ENCODE measurements at regions not wholly inside any gene's neighbourhood (a gene's known extent, or its start where the extent isn't known, plus 50 kb on each side); places are given as distances from the start of the nearest gene placed in this dataset.
"Not testable (repeated sequence)": the region's sequence is repeated elsewhere in the genome, so short reads cannot be mapped to it uniquely, and the experiment has no call there.

DNA sequence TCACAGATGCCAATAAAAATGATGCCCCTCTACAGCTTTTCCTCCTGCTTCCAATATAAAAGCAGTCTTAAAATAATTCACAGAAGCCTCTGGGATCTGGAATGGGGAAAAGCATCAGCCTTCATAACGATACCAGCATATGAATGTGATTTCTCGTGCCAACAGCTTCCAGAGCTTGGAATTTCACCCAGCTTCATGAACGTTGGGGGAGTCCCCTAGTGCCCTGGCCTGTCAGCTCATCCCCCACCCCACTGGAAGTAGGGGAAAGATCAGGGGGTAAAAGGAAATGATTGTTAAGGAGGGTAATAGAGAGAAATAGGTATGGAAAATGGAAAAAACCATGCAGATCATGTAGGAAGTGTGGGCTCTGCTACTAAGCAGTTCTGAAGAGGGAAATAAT lies 253.6 kb downstream of the INHBA start:
- Mint-ChIP-seq H3K4me3 (no peak overlapping the region), H3K27me3 (peaks cover 2% of the 10 kb centered on the region), H3K27ac (no peak overlapping the region), H3K36me3 (peaks cover 2% of the 10 kb centered on the region), H3K4me1 (peaks cover 0 to 1% (median 0%) of the 10 kb centered on the region in 3 donors), H3K9me3 (no peaks in the 10 kb centered on the region)

DNA sequence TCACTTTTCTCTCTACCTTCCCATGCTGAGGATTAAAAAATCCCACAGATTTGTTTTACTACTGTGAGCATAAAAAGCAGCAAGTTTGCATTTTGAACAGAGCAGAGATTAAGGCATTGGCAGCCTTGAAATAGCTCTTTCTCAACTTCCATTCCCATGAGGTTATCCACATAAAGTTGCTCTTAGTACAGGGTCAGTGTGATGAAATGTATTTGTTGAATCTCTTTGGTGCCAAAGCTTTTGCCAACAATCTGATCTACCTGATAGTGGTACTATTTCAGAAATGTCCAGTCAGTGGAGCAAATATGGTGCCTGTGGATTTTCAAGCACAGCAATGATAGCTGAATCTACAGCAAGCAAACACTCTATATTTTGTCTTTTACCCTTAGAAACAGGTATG lies 254.8 kb downstream of the INHBA start:
- Mint-ChIP-seq H3K4me3 (no peak overlapping the region), H3K9me3 (no peaks in the 10 kb centered on the region), H3K27ac (no peak overlapping the region), H3K4me1 (peaks cover 0 to 1% (median 0%) of the 10 kb centered on the region in 3 donors), H3K36me3 (peaks cover 2% of the 10 kb centered on the region), H3K27me3 (no peaks in the 10 kb centered on the region)

DNA sequence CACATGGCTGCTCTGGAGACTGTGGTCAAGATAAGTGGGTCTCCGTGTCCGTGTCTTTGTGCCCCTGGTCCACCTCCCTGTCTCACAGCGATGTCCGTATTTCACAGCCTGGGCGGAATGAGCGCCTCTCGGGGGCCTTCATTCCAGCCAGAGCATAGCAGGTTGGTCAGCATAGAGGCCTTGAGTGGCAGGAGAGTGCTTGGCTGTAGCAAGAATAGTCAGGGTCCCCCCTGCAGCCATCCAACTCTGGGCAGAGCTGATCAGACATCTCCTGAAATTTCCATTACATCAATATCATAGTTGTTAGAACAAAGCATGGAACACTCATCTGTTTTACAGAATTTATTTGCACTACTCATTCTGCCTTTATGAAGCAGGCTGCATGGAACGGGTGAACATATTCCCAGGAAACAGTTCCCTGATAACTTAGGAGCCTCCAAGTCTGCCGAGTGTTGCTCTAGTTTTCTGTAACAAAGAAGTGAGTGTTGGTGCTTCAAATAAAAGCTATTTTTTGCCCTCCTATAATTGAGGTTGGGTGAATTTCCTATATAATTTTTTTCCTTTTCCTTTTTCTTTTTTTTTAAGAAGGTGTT lies 255.3 kb downstream of the INHBA start:
- Mint-ChIP-seq H3K4me1 (peaks cover 0 to 1% (median 0%) of the 10 kb centered on the region in 3 donors), H3K9me3 (no peaks in the 10 kb centered on the region), H3K36me3 (peaks cover 2% of the 10 kb centered on the region), H3K27ac (no peak overlapping the region), H3K4me3 (no peak overlapping the region), H3K27me3 (no peaks in the 10 kb centered on the region)

GRCh38 chr7:41446606-41447449 lies 256.1 kb downstream of the INHBA start:
- Mint-ChIP-seq H3K27ac (no peak overlapping the region), H3K36me3 (no peaks in the 10 kb centered on the region), H3K4me1 (peaks cover 0 to 1% (median 0%) of the 10 kb centered on the region in 3 donors), H3K9me3 (no peaks in the 10 kb centered on the region), H3K27me3 (no peaks in the 10 kb centered on the region), H3K4me3 (no peak overlapping the region)

- H3K9me3 Mint-ChIP-seq, result no peaks in the 10 kb centered on the region
- H3K27me3 Mint-ChIP-seq, result peaks cover 2% of the 10 kb centered on the region
- no peak overlapping the region for H3K4me3 Mint-ChIP-seq
- H3K36me3 Mint-ChIP-seq, result no peaks in the 10 kb centered on the region
- peaks cover 0 to 1% (median 0%) of the 10 kb centered on the region in 3 donors for H3K4me1 Mint-ChIP-seq
- no peak overlapping the region for H3K27ac Mint-ChIP-seq
Measured at GRCh38 chr7:41445946-41446345, 256.9 kb downstream of the INHBA start.

- H3K27ac Mint-ChIP-seq, result no peak overlapping the region
- no peaks in the 10 kb centered on the region for H3K9me3 Mint-ChIP-seq
- H3K4me1 Mint-ChIP-seq, result peaks cover 0 to 1% (median 0%) of the 10 kb centered on the region in 3 donors
- H3K27me3 Mint-ChIP-seq, result peaks cover 2% of the 10 kb centered on the region
- no peak overlapping the region for H3K4me3 Mint-ChIP-seq
- H3K36me3 Mint-ChIP-seq, result no peaks in the 10 kb centered on the region
Measured at GRCh38 chr7:41445432-41445831, 257.5 kb downstream of the INHBA start.

DNA sequence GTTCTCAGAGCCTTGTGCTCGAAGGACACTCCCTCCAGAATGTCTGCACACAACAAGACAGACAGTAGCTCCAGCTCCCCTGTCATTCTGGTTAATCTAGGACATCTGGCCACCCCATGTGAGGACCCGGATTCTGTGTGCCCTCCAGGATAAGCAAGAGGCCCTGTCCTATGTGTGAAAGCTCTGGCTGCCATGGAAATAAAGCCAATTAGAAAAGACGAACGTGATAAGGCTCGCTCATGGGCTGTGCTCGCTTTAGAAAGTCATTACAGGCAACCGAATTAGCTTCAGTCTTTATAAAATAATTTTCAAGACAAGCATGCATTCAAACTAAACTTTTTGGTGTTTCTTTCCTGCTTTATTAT lies 263.4 kb downstream of the INHBA start:
- peaks cover 2% of the 10 kb centered on the region for H3K27me3 Mint-ChIP-seq
- H3K36me3 Mint-ChIP-seq, result no peaks in the 10 kb centered on the region
- H3K4me1 Mint-ChIP-seq, result no peaks in the 10 kb centered on the region
- no peak overlapping the region for H3K4me3 Mint-ChIP-seq
- H3K27ac Mint-ChIP-seq, result no peak overlapping the region
- H3K9me3 Mint-ChIP-seq, result peaks cover 0 to 6% (median 2%) of the 10 kb centered on the region in 3 donors

DNA sequence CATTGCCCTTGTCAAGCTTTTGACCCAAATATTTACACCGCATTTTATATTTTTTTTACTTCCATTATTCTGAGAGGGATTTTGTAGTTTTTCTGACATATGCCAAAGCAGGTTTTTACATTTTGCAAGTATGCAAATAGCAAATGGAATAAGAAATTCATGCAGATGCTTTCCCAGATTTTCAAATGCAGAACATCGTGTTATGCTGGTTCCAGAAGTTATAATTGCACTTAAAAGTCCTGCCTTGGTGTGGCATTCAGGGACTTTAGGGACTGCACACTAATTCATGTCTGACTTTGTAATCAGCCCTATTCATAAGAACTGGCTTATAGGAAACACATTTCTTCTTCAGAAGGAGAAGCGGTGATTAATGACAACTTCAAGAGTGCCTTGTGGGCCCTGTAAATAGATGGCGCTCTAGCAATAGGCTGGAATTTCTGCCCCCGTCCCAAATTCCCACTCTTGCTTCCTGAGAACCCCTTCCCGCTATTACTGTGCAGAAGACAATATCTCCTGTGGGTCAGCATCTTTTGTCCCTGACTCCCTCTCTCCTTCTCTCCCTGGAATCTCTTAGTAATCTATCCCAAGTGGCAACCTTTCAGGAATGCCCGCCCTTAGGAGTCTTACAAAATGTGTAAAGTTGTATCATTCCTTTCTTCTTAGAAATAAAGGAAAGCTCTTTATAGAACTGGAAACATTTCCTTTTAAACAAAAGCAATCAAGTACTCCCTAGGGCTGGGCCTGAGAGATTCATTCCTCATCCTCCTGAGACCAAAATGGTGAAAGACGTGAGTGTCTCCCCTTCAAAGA lies 264.0 kb downstream of the INHBA start:
- Mint-ChIP-seq H3K27ac (no peak overlapping the region), H3K36me3 (no peaks in the 10 kb centered on the region), H3K27me3 (peaks cover 2% of the 10 kb centered on the region), H3K4me1 (no peaks in the 10 kb centered on the region), H3K4me3 (no peak overlapping the region), H3K9me3 (peaks cover 0 to 6% (median 2%) of the 10 kb centered on the region in 3 donors)

DNA sequence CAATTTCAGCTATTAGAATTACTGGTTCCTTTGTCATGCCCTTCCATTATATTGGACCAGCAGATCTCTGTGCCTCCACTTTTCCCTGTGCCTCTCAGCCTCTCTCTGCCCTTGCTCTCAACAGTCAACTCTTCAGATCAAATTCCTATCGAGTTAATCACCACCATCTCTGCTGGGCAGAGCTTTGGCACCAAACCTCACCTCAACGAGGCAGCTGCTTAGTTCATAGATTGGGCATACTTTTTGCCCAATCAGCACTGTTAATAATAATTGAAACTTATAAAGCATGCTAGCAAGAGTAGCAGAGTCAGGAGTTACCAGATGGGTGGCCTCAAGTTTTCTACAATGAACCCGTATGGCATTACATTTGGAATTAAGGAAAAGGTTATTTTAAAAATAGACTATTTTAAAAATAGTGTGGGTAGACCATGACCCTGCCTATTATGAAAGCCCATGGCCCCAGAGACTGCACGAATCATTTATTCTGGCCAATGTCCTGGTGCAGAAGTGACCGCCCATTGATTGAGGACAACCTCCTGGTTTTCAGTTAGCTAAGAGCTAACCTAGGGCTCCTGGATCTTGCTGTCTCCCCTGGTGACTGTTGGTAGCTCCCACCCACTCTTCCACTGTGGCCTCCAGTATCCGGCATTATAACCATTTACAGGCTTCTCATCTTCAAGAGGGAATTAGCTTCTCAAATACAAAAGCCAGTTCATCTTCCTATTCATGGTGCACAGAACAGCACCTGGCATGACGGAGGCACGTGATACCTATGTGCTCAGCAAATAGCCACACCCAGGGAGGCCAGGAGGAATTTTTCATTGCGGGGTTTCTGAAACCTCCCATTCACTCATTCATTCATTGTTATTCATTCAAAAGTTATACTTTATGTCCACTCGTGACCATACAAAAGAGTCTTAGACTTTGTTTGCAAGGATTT lies 265.4 kb downstream of the INHBA start:
- peak overlapping the region in 1 of 3 donors; percentile 53 for H3K27ac Mint-ChIP-seq
- H3K27me3 Mint-ChIP-seq, result peaks cover 2% of the 10 kb centered on the region
- no peak overlapping the region for H3K4me3 Mint-ChIP-seq
- no peaks in the 10 kb centered on the region for H3K4me1 Mint-ChIP-seq
- no peaks in the 10 kb centered on the region for H3K36me3 Mint-ChIP-seq
- peaks cover 0 to 6% (median 2%) of the 10 kb centered on the region in 3 donors for H3K9me3 Mint-ChIP-seq

DNA sequence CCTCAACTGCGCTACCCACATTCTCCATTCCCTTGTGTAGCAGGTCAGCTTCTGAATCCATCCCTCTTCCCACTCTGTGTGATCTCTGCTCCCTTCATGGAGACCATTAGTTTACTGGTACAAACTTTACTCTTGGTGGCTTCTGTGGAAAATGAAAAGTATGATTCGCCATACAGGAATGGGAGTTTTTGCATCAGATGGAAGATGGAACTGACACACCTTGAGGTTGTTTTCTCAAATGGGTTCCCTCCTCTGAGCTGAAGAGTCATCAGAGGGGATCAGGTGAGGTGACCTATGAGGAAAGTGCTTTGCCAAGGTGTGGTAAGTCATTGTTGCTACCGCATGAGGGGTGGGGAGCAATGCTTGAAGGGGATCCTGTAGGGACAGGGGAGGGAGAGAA lies 266.8 kb downstream of the INHBA start:
- H3K27ac Mint-ChIP-seq, result peak overlapping the region in 1 of 3 donors; percentile 14
- no peaks in the 10 kb centered on the region for H3K4me1 Mint-ChIP-seq

GRCh38 chr7:41435020-41435419 lies 267.9 kb downstream of the INHBA start:
- H3K36me3 Mint-ChIP-seq, H3K4me3 Mint-ChIP-seq, H3K27ac Mint-ChIP-seq, H3K4me1 Mint-ChIP-seq, H3K27me3 Mint-ChIP-seq, H3K9me3 Mint-ChIP-seq: not testable (repeated sequence)

More for the DNA sequence above, 266.8 kb downstream of the INHBA start:
- H3K36me3 Mint-ChIP-seq, result no peaks in the 10 kb centered on the region
- H3K4me3 Mint-ChIP-seq, result no peak overlapping the region
- H3K27me3 Mint-ChIP-seq, result peaks cover 2% of the 10 kb centered on the region
- peaks cover 2 to 6% (median 4%) of the 10 kb centered on the region in 3 donors for H3K9me3 Mint-ChIP-seq

GRCh38 chr7:41431671-41432070 lies 271.2 kb downstream of the INHBA start:
- Mint-ChIP-seq H3K27me3 (peaks cover 2% of the 10 kb centered on the region), H3K4me3 (no peak overlapping the region), H3K36me3 (no peaks in the 10 kb centered on the region), H3K9me3 (peaks cover 2 to 6% (median 4%) of the 10 kb centered on the region in 3 donors), H3K27ac (no peak overlapping the region), H3K4me1 (no peaks in the 10 kb centered on the region)

DNA sequence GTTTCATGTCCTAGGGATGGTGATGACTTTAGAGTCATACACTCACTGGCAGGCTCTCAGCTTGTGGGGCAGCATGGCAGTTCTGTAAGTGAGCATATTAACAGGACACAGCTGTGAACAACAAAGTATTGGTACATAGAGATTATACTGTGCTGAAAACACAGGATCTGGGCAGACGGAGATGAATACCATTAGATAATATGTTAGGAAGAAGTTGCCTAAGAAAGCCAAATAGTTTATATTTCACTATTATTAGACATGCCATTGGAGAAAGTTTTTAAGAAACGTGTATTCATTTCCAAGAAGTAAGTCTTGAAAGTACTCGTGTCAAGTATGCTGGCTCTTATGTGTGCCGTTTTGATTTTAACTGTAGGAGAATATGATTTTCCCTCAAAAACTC lies 274.5 kb downstream of the INHBA start:
- H3K4me1 Mint-ChIP-seq, result no peaks in the 10 kb centered on the region
- no peaks in the 10 kb centered on the region for H3K36me3 Mint-ChIP-seq
- H3K4me3 Mint-ChIP-seq, result no peak overlapping the region
- H3K9me3 Mint-ChIP-seq, result peaks cover 0 to 2% (median 2%) of the 10 kb centered on the region in 3 donors
- H3K27me3 Mint-ChIP-seq, result peaks cover 2% of the 10 kb centered on the region
- no peak overlapping the region for H3K27ac Mint-ChIP-seq

DNA sequence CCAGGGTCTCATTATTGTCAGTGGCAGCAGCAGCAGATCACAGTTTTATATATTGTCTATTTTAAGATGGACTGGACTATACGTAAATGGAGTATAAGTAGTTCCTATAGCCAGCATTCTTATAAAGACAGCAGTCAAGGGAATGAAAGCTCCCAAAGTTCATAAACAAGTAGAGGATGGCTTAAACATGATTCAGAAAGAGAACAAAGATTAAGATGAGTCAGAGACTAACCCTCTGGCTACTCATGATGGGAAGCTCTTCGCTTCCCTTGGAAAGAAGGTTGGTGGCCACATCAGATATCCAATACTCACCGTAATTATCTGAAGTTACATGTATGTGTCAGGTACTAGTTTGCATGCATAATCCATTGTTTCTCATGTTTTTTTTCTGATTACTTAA lies 277.0 kb downstream of the INHBA start:
- Mint-ChIP-seq H3K9me3 (no peaks in the 10 kb centered on the region), H3K4me1 (no peaks in the 10 kb centered on the region), H3K27me3 (peaks cover 2% of the 10 kb centered on the region), H3K27ac (no peak overlapping the region), H3K4me3 (no peak overlapping the region), H3K36me3 (no peaks in the 10 kb centered on the region)

All from IgD-negative memory B cell (primary cell).